AG09309 (cell line): ENCODE measurements at regions not wholly inside any gene's neighbourhood (a gene's known extent, or its start where the extent isn't known, plus 50 kb on each side); places are given as distances from the start of the nearest gene placed in this dataset.

Source experiments
- DNase-seq: peaks from one replicate; pipeline ENCODE4 v3.0.0-alpha.2; 2010; ENCODE audit warnings: low read depth
- H3K4me3 ChIP-seq: 2 replicates; pipeline ENCODE4 v1.5.1; 2011; ENCODE audit warnings: mild to moderate bottlenecking, low read depth, low read length, moderate library complexity; ENCODE audit not compliant: control insufficient read depth
- CTCF ChIP-seq: IDR thresholded peaks from 2 replicates; pipeline ENCODE4 v1.5.1; 2011; ENCODE audit warnings: mild to moderate bottlenecking, low read depth, low read length, inconsistent platforms; ENCODE audit not compliant: insufficient read depth, control insufficient read depth; ENCODE audit errors: missing control alignments

- H3K4me3 ChIP-seq: no peak overlapping the region
- no peak for TF ChIP-seq CTCF
Measured at GRCh38 chrX:40261833-40262156, 164.0 kb upstream of the BCOR start.

GRCh38 chrX:40260146-40260747 is 162.5 kb upstream of the BCOR start:
- no peak overlapping the region for H3K4me3 ChIP-seq
- DNase-seq: no peak
- TF ChIP-seq CTCF: no peak

More at GRCh38 chrX:40261833-40262156, 164.0 kb upstream of the BCOR start:
- DNase-seq: no peak

- TF ChIP-seq CTCF: no peak
- no peak for DNase-seq
- no peak overlapping the region for H3K4me3 ChIP-seq
Measured at GRCh38 chrX:40258909-40259308, 161.2 kb upstream of the BCOR start.

- no peak overlapping the region for H3K4me3 ChIP-seq
- no peak for TF ChIP-seq CTCF
- DNase-seq: no peak
Measured at GRCh38 chrX:40253771-40254170, 156.0 kb upstream of the BCOR start.

- no peak overlapping the region for H3K4me3 ChIP-seq
- DNase-seq: no peak
- no peak for TF ChIP-seq CTCF
Measured at GRCh38 chrX:40249582-40249981, 151.8 kb upstream of the BCOR start.

- no peak for TF ChIP-seq CTCF
- no peak overlapping the region for H3K4me3 ChIP-seq
- DNase-seq: no peak
Measured at GRCh38 chrX:40248822-40249221, 151.1 kb upstream of the BCOR start.
